HG03432 (cell line): ENCODE measurements at regions not wholly inside any gene's neighbourhood (a gene's known extent, or its start where the extent isn't known, plus 50 kb on each side); places are given as distances from the start of the nearest gene placed in this dataset.
"Not testable (repeated sequence)": the region's sequence is repeated elsewhere in the genome, so short reads cannot be mapped to it uniquely, and the experiment has no call there.

ENCODE experiments used
- ATAC-seq: cut with Tn5 transposase; IDR thresholded peaks from one replicate; pipeline ENCODE4 v1.9.1; 2021; ENCODE audit warnings: mild to moderate bottlenecking, moderate library complexity; ENCODE audit not compliant: unreplicated experiment

DNA sequence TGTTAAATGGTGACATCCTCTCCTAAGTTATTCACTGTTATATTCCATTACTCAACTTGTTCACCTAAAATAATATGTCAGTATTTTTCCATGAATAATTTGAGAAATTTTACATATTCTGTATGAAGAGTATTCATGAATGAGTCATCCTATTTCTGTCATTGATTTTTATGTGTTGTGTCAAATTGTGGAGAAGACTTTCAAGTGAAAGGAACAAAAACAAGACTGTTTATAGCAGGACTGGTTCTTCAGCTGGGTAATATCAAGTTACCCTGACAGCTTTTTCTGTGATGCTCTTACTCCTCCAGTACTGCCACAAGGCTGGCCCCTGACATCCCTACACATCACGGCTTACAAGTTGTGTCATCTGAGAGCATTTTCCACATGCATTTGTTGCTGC lies 847.7 kb downstream of the NCAM2 start:
- no peak for ATAC-seq

DNA sequence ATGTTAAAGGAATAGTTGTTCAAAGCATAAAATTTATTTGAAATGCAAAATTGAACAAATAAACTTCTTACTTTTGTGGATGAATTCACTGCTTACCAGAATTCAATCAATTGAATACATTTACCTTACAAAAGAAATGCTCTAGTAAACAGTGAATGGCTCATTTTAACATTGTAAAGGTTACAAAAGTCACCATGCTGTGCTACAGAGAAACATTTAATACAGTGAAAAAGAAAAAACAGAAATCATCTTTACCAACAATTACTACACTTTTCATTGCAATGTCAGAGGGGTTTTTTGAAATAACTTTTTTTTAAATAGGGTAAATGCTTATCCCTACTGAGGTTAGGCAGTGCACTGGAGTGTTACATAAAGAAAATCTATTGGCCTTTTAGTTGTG lies 853.0 kb downstream of the NCAM2 start:
- no peak for ATAC-seq

DNA sequence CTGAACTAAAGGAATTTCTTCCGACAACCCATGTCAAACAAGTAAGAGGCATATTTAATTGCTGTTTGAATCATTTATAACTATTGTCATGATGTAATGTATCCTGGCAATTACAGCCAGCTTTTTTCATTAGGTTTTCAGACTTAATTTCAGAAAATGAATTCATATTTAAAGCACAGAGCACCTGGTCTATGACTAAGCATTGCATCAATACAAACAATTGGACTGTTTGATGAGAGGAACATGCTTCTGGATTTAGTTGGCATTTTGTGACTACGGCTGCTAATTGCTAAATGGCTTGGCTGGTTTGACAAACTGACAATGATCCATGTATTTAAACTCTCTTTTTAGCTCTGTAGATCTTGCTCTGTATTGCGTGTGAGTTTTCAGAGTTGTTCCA lies 853.4 kb downstream of the NCAM2 start:
- ATAC-seq = no peak

DNA sequence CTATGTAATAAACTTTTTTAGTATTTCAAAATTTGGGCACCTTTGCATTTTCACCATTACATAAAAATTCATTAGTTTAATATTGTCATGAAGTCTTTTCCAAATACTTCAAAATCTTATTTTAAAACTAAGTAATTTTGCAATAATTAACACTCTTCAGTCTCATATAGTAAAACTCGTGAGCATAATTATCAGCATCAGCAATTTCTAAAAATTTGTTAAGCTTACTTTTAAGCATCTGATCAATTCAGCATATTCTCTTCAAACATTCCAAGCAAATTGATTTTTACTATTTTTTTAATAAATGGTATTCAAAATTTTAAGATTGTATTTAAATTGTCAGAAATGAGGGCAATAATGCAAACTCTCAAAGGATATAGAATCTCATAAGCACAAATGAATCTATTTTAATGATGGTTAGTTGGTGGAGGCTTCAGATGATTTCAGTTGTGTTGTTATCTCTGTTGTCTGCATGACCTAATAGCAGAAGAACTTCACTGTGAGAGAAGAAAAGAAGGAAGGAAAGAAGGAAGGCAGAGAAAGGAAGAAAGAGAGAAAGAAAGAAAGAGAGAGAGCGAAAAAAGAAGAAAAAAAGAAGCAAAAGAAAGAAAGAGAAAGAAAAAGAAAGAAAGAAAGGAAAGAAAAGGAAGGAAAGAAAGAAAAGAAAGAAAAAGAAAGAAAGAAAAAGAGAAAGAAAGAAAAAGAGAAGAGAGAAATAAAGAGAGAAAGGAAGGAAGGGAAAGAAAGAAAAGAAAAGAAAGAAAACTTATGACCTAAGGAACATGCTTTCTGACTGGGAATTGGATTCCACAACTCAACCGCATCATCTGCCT lies 860.5 kb downstream of the NCAM2 start:
- no peak for ATAC-seq

DNA sequence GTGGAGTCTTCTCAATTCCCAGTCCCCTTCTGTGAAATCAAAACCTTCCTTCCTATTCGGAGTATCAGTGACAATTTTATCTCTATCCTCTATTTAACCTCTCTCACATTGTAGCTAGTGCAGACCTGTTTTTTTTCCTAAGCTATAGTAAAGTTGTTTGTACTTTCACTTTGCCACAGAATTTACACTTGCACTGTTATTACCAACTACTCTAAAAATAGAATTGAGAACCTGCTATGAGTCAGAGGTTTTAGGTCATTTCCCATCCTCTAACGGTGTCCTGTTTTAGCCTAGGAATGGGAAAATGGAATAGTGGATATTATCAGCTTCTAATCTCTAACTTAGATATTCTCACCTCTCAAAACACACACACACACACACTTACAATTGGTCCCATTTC lies 862.7 kb downstream of the NCAM2 start:
- no peak for ATAC-seq

DNA sequence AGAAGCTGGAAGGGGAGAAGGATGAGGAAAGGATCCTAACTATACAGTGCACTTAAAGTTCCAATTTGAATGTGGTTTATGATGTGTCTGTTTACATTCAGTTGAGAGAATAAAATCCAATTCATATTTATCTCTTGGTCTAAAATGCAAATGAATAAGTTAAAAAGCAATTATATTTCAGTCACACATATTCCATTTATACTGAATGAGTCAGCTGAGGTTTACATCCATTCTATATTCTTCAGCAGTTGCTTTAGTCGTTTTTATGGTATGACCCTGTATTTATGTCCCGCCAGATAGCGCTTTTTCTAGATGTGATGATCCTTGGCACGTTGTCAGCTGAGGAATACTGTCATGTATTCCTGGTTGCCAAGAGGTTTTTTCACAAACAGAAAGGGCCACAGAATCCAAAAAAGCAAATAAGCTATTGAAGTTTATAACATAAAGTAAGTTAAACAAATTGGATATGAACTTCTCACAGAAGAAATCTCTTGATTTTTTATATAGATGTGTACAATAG lies 866.2 kb downstream of the NCAM2 start:
- ATAC-seq = no peak

DNA sequence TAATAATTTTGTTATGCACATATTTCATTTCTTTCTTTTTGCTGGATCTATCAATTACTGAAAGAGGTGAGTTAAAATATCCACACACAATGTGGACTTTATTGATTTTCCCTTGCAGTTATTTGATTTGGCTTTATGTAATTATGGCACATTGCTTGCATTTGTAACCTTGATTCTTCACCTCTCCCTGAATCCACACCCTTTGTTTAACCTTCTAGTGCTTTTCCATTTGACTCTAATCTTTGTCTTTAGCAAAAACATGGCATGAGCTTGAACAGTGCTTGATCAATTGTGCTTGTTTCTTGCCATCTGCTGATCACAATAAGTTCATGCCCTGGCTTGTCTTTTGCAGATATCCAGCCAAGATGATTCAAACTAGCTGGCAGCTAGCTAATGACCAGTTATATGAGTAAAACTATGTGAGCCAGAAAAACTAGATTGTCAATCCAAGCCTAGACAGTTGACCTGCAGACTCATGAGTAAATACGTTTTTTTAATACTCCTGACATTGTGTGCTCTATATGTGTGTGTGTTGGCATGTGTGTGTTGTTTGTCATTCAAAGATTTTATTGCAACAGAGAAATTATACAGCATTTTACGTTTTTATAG lies 899.2 kb downstream of the NCAM2 start:
- no peak for ATAC-seq

DNA sequence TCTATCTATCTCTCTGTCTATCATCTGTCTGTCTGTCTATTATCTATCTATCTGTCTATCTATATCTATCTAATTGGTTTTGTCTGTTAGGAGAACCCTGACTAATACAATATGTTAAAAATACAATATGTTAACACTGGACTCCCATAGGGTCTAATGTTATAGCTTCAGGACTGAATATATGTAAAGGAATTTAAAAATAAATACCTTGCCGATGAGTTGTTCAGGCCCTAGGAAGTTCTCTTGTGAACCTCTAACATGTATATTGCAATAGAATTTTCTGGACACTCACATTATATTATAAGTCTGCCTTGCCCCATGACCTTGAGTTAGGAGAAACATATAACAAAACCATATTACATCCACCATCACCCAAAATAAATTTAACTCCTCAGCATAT lies 900.6 kb downstream of the NCAM2 start:
- ATAC-seq = no peak

DNA sequence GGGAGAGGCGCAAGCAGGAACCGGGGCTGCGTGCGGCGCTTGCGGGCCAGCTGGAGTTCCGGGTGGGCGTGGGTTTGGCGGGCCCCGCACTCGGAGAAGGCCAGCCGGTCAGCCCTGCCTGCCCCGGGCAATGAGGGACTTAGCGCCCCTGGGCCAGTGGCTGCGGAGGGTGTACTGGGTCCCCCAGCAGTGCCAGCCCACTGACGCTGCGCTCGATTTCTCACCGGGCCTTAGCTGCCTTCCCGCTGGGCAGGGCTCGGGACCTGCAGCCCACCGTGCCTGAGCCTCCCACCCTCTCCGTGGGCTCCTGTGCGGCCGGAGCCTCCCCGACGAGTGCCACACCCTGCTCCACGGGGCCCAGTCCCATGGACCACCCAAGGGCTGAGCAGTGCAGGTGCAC lies 904.2 kb downstream of the NCAM2 start:
- not testable (repeated sequence) for ATAC-seq

DNA sequence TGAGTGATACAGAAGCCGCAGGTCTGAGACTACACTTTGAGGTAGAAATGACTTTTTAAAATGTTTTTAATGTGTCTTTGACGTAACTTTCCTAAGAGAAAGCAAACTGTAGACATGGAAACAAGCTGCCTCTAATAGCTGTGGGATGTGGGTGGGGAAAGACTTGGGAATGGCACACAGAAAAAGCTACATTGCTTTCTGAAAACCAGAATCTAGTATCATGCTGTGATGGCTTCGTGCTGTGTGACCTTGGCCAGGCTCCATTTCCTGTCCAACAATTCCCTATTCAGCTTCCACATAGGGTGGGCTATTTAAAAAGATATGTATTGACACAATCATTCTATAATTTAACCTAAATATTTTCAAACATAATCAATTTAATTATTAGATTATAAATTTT lies 909.1 kb downstream of the NCAM2 start:
- no peak for ATAC-seq

DNA sequence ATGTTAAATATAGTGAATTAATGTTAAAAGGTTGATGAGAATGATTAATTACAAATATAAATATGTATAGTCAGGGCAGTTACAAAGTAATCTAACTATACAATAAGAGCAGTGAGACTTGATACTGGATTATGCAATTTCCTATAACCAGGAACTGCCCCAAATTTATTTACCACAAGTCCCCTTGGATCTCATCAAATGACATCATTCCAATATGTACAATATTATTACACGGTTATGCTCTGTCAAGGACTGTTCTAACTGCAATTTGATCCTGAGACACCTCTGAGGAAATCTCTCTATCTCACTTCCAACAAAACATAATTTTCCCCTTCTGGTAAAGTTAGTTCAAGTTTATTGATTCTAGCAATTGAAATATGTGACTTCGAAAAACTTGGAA lies 917.6 kb downstream of the NCAM2 start:
- ATAC-seq = no peak

DNA sequence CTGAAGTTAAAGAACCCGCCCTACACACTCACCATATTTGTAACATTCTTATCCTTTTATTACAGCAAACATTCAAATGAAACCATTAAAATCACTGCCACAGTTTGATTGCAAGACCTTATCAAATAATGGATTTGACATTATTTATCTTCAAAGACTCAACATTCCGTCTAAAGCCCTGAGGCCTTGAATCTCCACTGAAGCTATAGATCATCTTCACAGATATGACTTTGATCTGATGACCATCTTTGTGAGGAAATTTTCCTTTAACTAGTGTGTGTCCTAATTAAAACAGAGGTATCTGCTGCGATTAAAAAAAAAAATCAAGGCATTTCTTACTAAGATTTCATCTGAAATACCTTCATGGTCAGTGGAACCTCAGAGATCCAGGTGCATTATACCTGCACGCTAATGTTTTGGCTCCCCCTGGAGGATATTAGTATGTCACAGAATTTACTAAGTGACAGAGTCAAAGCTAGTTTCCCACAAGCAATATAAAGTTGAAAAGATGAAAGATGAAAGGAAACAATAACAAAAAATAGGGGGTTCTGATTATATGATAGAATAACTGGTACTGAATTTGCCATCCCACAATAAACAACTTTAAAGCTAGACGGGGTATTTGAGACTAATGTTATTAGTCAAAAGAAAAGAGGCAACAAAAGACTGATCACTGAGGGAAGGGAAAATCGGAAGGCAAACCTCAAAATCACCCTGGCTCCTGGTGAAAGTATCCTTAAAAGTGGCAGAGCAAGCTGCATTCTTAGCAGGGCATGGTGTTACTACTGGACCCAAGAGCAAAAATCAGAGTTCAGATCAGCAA lies 923.4 kb downstream of the NCAM2 start:
- no peak for ATAC-seq

DNA sequence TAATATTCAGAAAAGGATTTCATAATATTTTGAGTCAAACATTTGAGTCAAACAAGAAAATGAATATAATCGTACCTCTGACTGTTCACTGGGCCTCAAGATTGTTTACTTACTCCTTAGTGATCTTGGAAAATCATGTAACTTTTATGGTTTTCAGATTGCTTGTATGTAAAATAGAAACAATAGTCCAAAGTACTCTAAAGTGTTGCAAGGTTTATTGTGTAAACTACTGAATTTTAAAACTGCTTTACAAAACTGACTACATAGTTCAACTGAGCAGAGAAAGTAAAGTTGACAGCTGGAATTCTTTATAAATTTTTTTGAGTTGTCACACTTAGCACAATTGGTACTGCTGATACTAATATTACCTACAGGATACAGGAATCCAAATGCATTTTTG lies 931.0 kb downstream of the NCAM2 start:
- ATAC-seq = no peak

DNA sequence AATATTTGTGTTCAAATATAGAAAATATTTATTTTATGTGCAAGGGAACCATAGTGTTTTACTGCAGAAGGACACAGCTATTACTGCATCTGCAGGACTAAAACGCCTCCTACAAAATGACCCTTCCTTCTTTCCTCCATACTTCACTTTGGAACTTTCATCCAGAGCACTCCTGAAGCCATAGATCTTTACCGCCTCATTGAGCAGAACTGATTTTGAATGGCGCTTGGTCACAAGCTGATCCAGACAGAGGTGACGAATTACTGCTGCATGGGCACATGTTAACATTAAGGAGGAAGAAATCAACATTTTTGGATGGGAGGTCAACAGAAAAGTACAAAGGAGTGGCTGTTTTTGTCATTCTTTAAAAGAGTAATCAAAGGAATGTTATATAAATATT lies 931.6 kb downstream of the NCAM2 start:
- ATAC-seq = no peak

DNA sequence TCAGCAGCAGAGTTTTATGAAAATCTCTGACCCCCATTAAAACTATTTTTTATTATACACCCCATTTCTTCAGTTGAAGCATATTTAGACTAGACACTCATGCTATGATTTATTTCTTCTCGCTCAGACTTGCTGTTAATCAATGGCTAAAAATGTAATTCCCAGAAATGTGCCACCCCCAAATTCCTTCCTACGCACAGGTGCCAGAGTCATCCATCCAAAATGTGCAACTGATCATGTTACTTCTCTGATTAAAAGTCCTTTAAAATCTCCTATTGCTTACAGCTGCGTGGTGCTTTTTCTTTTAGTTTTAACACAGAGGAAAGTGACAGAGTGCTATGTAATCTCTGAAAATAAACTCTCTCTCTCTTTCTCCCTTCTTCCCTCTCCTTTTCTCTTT lies 954.4 kb downstream of the NCAM2 start:
- no peak for ATAC-seq

DNA sequence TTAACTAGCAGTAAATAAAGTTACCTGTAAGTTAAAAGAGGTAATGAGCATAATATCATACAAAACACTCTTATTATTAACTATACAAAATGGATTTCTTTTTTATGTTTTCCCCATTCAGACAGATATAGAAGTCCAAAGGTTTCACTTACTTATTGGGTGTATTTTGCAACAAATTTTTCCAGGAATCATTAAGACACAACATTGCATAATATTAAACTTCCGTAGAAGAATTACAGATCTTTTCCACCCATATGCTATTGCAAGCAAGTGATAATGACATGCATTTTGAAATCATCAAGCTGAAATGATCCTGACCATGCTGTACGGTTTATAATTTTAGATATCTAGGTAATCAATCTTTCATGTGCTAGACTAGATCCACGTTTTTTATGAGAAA lies 957.0 kb downstream of the NCAM2 start:
- no peak for ATAC-seq

DNA sequence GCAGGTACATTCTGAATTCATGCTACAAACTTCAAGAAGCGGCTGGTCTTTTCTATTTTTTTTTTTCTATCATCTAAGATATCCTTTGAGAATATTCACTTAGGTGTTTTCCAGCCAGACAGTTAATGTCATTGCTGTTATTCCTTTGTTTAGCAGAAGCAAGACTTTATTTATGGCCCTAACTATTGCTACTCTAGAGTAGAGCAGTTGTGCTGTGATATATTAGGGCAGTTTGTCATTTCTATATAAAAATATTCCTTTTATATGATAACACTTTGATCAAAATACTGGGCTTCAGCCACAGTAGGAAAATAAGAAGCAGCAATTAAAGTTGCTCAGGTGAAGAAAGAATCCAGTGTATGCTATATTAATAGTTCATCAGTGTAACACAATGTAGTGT lies 959.3 kb downstream of the NCAM2 start:
- no peak for ATAC-seq

DNA sequence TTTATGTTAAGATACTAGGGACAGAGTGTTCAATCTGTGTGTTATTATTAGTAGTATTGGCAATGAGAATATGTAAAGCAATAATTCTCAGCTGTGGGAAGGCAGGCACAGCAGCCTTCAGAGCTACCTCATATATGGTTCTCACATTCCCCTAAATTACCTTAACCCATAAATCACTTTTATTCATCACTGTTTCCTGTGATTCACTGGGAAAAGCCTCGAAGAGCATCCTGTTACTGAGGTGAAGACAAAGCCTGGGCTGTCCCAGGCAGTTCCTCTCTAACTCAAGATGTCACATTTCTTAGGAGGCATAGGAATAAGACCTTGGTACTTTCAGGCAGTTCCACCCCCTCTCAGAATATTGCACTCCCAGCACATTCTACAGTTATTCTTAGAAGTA lies 965.7 kb downstream of the NCAM2 start:
- ATAC-seq = no peak

DNA sequence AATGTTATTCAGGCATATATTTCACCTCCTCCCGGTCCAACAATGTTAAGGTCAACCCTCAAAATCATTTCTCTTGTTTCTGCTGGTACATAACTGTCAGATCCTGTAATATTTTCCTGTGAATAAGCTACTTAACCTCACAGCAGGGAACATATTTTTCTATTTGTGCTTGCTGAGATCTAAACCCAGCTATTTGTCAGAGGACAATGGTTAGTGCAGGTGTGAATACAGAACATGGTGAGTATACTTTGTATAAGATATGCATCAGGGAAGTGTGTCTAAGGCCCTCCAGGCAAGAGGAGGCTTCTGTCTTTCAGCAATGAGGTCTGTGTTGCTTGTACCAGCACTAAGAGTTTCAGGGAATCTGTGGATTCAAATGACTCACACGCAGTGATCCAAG lies 970.6 kb downstream of the NCAM2 start:
- no peak for ATAC-seq

DNA sequence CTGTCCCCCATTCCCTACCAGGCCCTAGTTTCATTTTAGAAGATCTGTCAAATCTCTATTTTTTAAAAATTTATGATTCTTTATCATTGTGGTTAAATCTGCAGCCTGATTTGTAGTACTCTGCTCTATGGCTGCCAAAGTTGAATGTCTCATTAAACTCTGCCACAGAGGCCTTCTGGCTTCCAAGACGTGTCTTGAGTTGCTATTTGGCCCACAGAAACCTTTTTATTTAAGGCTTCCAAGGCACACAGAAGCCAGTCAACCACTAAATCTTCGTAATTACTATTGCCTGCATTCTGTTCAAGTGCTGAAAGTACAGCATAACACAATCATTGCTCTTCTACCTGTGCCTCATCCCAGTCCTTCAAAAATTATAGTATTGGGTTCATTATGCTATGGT lies 971.0 kb downstream of the NCAM2 start:
- ATAC-seq = no peak

DNA sequence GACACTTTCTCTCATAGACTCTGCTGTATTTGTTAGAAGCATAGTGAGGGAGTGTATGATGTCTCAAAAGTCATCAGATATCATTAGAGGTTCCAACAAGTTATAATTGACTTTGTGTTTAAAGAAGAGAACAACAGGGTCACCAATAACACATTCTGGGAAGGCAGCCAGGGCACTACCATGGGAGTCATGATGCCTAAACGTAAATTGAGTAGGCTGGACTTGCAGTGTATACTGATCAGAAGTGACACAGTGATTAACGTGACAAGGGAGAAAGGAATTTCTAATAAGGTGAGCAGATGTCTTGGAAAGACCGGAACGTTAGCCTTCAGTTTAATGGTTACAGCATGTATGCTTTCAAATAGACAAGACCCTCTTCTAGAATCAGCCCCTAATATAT lies 973.2 kb downstream of the NCAM2 start:
- no peak for ATAC-seq

DNA sequence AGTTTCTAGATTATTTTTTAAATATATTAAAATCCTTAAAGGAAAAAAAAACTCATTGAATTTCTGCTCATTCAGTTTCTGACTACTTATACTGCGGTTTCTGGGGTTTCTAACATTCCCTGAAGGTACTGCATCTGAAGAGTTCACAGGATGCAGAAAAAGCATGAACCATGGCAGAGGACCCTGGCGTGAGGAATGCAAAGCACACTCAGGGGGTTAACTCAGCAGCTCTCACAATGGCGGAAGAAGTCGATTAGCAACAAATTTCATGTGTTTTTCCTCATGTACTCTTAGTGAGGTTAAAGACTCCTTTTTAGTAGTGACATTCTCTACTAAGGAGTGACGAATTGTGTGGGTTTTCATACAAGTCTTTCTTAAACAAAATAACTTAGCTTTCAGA lies 975.6 kb downstream of the NCAM2 start:
- ATAC-seq = no peak
